Osteocyte (in vitro differentiated cells): ENCODE measurements at regions not wholly inside any gene's neighbourhood (a gene's known extent, or its start where the extent isn't known, plus 50 kb on each side); places are given as distances from the start of the nearest gene placed in this dataset.
"Not testable (repeated sequence)": the region's sequence is repeated elsewhere in the genome, so short reads cannot be mapped to it uniquely, and the experiment has no call there.

Experiments
- DNase-seq: peaks from one replicate; pipeline ENCODE4 v3.0.0; 2021; ENCODE audit warnings: mixed read lengths; ENCODE audit not compliant: unreplicated experiment; ENCODE audit errors: extremely low spot score
- H3K27ac Mint-ChIP-seq: one replicate; pipeline ENCODE4 v1.8.0; 2021; ENCODE audit warnings: mild to moderate bottlenecking, mixed read lengths; ENCODE audit not compliant: unreplicated experiment
- H3K27me3 Mint-ChIP-seq: one replicate; pipeline ENCODE4 v1.8.0; 2021; ENCODE audit warnings: mixed read lengths; ENCODE audit not compliant: unreplicated experiment
- H3K36me3 Mint-ChIP-seq: one replicate; pipeline ENCODE4 v1.8.0; 2021; ENCODE audit warnings: mixed read lengths; ENCODE audit not compliant: unreplicated experiment
- H3K4me1 Mint-ChIP-seq: one replicate; pipeline ENCODE4 v1.8.0; 2021; ENCODE audit warnings: mixed read lengths; ENCODE audit not compliant: unreplicated experiment
- H3K4me3 Mint-ChIP-seq: one replicate; pipeline ENCODE4 v1.8.0; 2021; ENCODE audit warnings: mild to moderate bottlenecking, moderate library complexity, mixed read lengths; ENCODE audit not compliant: unreplicated experiment
- H3K9me3 Mint-ChIP-seq: one replicate; pipeline ENCODE4 v1.8.0; 2021; ENCODE audit warnings: mixed read lengths; ENCODE audit not compliant: unreplicated experiment
- TF ChIP-seq, protein P1 (sequence below): fragments of 200-600 bp; sonication (generic); IDR thresholded peaks from 2 replicates; pipeline ENCODE4 v1.5.0; 2021; ENCODE audit warnings: antibody characterized with exemption, mild to moderate bottlenecking, moderate library complexity

DNA sequence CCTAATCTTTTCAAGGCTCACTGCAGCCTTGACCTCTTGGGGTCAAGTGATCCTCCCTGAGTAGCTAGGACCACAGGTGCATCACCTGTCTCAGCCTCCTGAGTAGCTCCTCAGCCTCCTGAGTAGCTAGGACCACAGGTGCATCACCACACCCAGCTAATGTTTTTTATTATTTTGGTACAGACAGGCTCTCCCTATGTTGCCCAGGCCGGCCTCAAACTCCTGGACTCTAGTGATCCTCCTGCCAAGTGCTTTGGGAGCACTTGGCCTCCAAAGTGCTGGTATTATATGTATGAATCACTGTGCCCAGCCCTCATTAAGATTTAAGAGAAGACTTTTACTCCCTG, 58.5 kb upstream of the S1PR1 start:
- Mint-ChIP-seq H3K4me1 (no peaks in the 10 kb centered on the region), H3K9me3 (no peaks in the 10 kb centered on the region), H3K27ac (no peak overlapping the region), H3K36me3 (no peaks in the 10 kb centered on the region), H3K4me3 (no peak overlapping the region), H3K27me3 (peaks cover 6% of the 10 kb centered on the region)
- TF ChIP-seq, protein P1, sequence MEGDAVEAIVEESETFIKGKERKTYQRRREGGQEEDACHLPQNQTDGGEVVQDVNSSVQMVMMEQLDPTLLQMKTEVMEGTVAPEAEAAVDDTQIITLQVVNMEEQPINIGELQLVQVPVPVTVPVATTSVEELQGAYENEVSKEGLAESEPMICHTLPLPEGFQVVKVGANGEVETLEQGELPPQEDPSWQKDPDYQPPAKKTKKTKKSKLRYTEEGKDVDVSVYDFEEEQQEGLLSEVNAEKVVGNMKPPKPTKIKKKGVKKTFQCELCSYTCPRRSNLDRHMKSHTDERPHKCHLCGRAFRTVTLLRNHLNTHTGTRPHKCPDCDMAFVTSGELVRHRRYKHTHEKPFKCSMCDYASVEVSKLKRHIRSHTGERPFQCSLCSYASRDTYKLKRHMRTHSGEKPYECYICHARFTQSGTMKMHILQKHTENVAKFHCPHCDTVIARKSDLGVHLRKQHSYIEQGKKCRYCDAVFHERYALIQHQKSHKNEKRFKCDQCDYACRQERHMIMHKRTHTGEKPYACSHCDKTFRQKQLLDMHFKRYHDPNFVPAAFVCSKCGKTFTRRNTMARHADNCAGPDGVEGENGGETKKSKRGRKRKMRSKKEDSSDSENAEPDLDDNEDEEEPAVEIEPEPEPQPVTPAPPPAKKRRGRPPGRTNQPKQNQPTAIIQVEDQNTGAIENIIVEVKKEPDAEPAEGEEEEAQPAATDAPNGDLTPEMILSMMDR, result no peak
- DNase-seq, result no peak

DNA sequence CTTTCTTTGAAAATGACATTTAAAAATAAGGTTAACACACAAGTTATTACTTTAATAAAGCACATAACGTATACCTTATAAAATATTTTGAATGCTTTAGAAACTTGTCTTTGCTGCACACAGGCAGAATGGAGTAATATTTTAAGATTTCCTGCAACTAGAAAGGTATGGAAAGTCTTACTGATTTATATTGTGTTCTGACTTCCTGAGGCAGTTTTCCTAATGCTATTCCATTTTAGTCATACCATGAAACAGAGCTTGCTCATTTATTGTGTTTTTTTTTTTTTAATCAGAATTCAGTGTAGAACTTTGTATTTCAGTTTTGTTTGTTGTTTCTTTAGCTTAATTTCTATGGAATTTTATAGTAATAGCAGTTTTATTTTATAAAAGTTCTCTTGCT, 60.9 kb upstream of the S1PR1 start:
- DNase-seq, result no peak
- H3K9me3 Mint-ChIP-seq, result no peaks in the 10 kb centered on the region

DNA sequence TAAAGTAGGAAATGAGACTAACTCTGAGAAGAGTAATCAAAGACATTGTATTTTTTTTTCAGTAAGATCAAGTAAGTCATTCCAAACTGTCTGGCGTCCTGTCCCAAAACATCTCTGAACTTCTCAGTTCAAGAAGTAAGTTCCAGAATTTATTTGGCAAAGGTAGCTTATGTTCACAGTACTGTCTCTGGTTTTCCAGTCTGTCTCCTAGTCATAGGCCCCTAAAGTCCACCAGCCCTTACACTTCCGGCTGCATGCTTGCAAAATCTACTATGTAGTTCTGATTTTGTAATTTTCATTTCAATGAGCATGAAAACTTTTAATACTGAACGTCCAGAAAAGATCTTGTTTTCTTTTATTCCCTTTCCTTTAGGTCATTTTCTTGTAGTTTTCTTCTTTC, 61.4 kb upstream of the S1PR1 start:
- no peak overlapping the region for H3K4me3 Mint-ChIP-seq
- no peak overlapping the region for H3K27ac Mint-ChIP-seq
- DNase-seq, result no peak
- H3K4me1 Mint-ChIP-seq, result no peaks in the 10 kb centered on the region
- peaks cover 6% of the 10 kb centered on the region for H3K27me3 Mint-ChIP-seq
- H3K36me3 Mint-ChIP-seq, result no peaks in the 10 kb centered on the region
- TF ChIP-seq, protein P1, result no peak
- H3K9me3 Mint-ChIP-seq, result no peaks in the 10 kb centered on the region

More for the DNA sequence above, 60.9 kb upstream of the S1PR1 start:
- Mint-ChIP-seq H3K27me3 (peaks cover 6% of the 10 kb centered on the region), H3K4me1 (no peaks in the 10 kb centered on the region), H3K4me3 (no peak overlapping the region), H3K36me3 (no peaks in the 10 kb centered on the region), H3K27ac (no peak overlapping the region)
- TF ChIP-seq, protein P1, result no peak

DNA sequence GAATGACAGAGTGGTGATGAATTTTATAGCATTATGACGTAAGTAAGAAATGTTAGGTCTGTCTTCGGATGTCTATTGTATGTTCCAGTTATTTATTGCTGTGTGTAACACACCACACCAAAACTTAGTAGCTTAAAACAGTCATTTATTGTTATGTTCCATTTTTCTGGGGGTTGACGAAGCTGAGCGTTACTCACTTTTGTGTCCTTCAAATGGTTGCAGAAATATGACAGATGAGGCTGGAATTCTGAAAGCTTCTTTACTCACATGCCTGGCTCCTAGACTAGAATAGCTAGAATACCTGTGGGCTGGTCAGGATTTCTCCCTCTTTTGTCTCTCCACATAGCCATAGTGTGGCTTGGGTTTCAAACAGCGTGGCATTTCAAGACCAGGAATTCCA, 62.1 kb upstream of the S1PR1 start:
- Mint-ChIP-seq H3K36me3 (no peaks in the 10 kb centered on the region), H3K4me3 (no peak overlapping the region), H3K27ac (no peak overlapping the region), H3K27me3 (peaks cover 2% of the 10 kb centered on the region), H3K4me1 (no peaks in the 10 kb centered on the region), H3K9me3 (no peaks in the 10 kb centered on the region)
- DNase-seq, result no peak
- TF ChIP-seq, protein P1, result no peak

DNA sequence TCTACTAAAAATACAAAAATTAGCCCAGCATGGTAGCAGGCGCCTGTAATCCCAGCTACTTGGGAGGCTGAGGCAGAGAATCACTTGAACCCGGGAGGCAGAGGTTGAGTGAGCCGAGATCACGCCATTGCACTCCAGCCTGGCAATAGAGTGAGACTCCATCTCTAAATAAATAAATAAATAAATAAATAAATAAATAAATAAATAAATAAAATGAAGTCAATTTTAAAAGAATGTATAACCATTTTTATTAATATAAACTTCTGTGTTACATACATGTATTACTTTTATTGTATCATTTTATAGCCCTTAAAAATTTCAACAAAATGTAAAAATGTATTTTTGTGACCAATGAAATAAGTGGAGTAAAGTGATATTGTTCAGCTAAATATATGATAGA, 62.5 kb upstream of the S1PR1 start:
- H3K27me3 Mint-ChIP-seq, DNase-seq, H3K27ac Mint-ChIP-seq, H3K4me1 Mint-ChIP-seq, H3K9me3 Mint-ChIP-seq, H3K4me3 Mint-ChIP-seq, H3K36me3 Mint-ChIP-seq: not testable (repeated sequence)

DNA sequence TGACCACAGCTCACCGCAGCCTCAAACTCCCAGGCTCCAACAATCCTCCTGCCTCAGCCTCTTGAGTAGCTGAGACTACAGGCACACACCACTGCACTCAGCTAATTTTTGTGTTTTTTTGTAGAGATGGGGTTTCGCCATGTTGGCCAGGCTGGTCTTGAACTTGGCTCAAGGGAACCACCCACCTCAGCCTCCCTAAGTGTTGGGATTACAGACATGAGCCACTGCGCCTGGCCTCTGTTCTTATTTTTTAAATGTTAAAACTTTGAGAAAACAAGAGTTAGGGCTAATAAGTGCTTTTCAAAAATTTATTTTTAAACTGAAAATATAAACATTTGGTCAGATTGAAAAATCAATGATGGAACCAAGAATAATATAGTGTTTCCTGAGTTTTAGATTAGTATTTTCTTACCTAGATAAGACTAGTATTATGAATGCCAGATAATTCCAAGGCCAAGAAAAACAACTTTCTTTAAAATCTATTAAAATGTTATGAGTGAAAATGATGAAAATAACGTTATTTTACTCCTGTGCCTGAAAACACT, 66.2 kb upstream of the S1PR1 start:
- Mint-ChIP-seq H3K27ac (no peak overlapping the region), H3K36me3 (no peaks in the 10 kb centered on the region), H3K9me3 (no peaks in the 10 kb centered on the region), H3K4me3 (no peak overlapping the region), H3K4me1 (no peaks in the 10 kb centered on the region), H3K27me3 (peaks cover 2% of the 10 kb centered on the region)
- no peak for DNase-seq
- TF ChIP-seq, protein P1, result no peak
